ENCODE measurements at regions not wholly inside any gene's neighbourhood (a gene's known extent, or its start where the extent isn't known, plus 50 kb on each side); places are given as distances from the start of the nearest gene placed in this dataset.

DNA sequence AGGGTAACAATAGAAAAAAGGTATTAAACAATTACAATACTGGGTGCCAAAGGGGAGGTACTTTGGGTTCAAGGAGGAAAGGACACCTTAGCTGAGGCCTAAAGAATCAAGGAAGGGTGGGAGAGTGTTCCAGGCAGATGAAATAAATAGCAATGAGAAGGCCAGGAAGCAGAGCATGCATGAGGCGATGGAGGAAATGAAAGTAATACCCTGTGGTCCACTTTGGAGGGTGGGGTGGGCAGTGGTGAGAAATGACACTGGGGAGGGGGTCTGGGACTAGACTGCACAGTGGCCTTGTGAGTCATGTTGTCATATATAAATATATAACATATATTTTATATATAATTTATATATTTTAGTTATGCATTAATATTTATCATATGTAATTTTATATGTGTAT is 55.9 kb downstream of the BHLHE40 start:
- TF ChIP-seq, protein P1, sequence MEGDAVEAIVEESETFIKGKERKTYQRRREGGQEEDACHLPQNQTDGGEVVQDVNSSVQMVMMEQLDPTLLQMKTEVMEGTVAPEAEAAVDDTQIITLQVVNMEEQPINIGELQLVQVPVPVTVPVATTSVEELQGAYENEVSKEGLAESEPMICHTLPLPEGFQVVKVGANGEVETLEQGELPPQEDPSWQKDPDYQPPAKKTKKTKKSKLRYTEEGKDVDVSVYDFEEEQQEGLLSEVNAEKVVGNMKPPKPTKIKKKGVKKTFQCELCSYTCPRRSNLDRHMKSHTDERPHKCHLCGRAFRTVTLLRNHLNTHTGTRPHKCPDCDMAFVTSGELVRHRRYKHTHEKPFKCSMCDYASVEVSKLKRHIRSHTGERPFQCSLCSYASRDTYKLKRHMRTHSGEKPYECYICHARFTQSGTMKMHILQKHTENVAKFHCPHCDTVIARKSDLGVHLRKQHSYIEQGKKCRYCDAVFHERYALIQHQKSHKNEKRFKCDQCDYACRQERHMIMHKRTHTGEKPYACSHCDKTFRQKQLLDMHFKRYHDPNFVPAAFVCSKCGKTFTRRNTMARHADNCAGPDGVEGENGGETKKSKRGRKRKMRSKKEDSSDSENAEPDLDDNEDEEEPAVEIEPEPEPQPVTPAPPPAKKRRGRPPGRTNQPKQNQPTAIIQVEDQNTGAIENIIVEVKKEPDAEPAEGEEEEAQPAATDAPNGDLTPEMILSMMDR (conservative IDR thresholded peaks at IDR 0.05; ENCODE audit: low read length): no peak
- DNase-seq (ENCODE audit: low read depth): no peak
- H3K4me3 ChIP-seq (ENCODE audit: low read length): no peak overlapping the region

DNA sequence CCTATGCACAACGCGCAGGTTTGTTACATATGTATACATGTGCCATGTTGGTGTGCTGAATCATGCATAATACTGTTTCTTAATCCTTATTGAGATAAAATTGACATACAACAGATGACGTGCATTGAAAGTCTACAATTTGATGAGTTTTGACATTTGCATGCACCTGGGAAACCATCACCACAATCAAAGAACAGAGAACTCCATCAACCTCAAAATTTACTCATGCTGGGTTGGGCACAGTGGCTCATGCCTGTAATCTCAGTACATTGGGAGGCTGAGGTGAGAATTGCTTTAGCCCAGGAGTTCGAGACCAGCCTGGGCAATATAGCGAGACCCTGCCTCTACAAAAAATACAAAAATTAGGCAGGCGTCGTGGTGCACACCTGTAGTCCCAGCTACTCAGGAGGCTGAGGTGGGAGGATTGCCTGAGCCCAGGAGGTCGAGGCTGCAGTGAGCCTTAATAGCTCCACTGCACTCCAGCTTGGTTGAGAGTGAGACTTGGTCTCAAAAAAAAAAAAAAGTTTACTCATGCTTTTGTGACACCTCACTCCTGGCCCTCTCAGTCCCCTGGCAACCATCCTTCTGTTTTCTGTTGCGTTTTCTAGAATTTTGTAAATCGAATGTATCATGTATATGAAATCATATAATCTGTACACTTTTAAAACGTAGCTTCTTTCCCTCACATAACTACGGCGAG is 56.6 kb downstream of the BHLHE40 start:
- TF ChIP-seq, protein P1 (conservative IDR thresholded peaks at IDR 0.05; ENCODE audit: low read length): no peak
- no peak for DNase-seq (ENCODE audit: low read depth)
- no peak overlapping the region for H3K4me3 ChIP-seq (ENCODE audit: low read length)

DNA sequence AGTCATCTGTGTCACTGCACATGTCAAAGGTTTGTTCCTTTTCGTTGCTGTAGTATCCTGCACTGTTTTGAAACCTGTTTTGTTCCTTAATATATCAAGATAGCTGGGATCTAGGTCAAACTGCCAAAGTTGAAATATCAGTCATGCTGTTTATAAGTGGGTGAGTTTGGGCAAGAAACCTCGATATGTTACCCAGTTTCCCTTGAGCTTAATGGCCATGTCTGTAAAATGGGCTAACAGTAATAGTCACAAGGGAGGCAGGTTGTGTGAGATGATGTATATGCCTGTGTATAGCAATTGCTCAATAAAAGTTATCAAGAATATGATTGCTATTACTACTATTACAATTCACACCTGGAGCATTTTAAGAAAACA is 57.1 kb downstream of the BHLHE40 start:
- TF ChIP-seq, protein P1 (conservative IDR thresholded peaks at IDR 0.05; ENCODE audit: low read length): no peak
- no peak for DNase-seq (ENCODE audit: low read depth)

DNA sequence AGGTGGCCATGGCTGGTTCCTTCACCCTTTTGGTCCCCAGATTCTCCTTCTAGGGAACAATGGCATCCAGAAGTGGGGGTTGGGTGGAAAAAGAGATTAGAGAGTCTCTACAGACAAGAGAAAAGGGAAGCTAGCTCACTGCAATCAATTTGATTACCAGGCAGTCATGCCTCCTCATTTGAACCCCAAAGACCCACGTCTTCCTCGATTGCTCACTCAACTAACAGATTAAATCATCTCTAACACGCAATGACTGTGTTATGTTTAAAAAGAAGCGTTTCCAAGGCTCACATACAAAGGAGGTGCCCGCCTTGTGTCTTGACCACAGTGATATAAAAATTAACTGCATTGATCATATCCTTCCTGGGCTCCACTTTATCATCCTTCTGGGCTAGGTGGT is 57.6 kb downstream of the BHLHE40 start:
- no peak overlapping the region for H3K4me3 ChIP-seq (ENCODE audit: low read length)
- TF ChIP-seq, protein P1 (conservative IDR thresholded peaks at IDR 0.05; ENCODE audit: low read length): no peak
- DNase-seq (ENCODE audit: low read depth): no peak

More for the DNA sequence above, 57.1 kb downstream of the BHLHE40 start:
- no peak overlapping the region for H3K4me3 ChIP-seq (ENCODE audit: low read length)

DNA sequence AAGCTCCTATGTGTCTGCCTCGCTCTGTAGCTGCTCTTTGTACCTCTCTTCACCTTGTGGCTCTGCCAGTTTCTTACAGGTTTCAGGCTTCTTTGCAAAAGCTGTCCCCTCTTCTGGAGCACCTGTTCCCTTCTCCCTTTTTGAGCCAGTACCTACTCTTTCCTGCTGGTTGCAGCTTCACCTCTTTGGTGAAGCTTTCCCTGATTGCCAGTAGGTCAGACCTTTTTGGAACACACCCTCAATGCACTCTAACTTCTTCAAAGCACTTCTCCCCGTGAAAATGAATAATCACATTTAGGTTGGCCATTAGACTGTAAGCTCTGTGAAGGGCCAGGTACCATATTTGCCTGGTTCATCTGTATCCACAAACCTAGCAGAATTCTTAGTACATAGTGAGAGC is 60.3 kb downstream of the BHLHE40 start:
- TF ChIP-seq, protein P1 (conservative IDR thresholded peaks at IDR 0.05; ENCODE audit: low read length): no peak
- no peak for DNase-seq (ENCODE audit: low read depth)
- no peak overlapping the region for H3K4me3 ChIP-seq (ENCODE audit: low read length)

DNA sequence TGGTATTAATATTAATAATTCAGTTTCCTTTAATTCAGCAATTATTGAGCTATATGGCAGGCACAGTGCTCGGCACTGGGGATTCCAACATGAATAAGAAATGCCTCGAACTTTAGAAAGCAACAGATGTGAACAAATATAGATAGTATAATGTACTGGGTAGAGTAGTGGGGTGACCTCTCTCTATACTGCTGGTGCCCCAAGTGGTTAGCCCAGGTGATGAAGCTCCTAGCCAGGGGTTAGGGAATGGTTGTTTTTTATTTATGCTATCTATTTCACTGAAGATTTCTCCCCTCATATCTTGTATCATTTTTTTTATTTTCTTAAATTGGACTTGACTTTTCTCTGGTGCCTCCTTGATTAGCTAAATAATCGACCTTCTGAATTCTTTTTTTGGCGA is 62.1 kb downstream of the BHLHE40 start:
- DNase-seq (ENCODE audit: low read depth): no peak

DNA sequence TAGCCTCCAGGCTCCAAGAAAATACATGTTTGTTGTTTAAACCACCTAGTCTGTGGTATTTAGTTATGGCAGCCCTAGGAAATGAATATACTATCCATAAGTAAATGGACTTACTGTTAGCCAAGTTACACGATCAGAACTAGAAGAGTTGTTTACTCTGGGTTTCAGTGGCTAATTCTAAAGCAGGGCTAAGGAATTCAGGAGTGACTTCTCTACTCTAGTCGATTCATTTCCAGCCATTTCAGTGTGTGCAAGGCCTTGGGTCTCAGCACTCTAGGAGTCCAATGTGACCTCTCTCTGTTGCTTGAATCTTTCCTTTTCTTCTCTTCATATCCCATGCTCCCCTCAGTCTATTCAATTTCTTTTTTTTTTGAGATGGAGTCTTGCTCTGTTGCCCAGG is 66.7 kb downstream of the BHLHE40 start:
- DNase-seq (ENCODE audit: low read depth): no peak
- TF ChIP-seq, protein P1 (conservative IDR thresholded peaks at IDR 0.05; ENCODE audit: low read length): no peak
- H3K4me3 ChIP-seq (ENCODE audit: low read length): no peak overlapping the region

More for the DNA sequence above, 62.1 kb downstream of the BHLHE40 start:
- TF ChIP-seq, protein P1 (conservative IDR thresholded peaks at IDR 0.05; ENCODE audit: low read length): no peak
- no peak overlapping the region for H3K4me3 ChIP-seq (ENCODE audit: low read length)

Data from AG10803 (cell line).